ENCODE measurements at regions not wholly inside any gene's neighbourhood (a gene's known extent, or its start where the extent isn't known, plus 50 kb on each side); places are given as distances from the start of the nearest gene placed in this dataset.

GRCh38 chr4:17090063-17090462 is 191.6 kb upstream of the LDB2 start:
- WGBS (ENCODE audit: insufficient coverage), result 83% methylated on average over 1 of the region's 3 CpGs
- CTCF ChIA-PET, result no interaction called here
- Histone ChIP-seq H3K27ac (ENCODE audit: insufficient read depth in 1 of 2, low read depth in 1 of 2, low read length in 2 of 2, poor library complexity in 1 of 2, severe bottlenecking in 2 of 2) (no peak overlapping the region), H3K4me1 (ENCODE audit: control extremely low read depth in 1 of 4, control insufficient read depth in 4 of 4, insufficient read depth in 4 of 4, low read length in 3 of 4) (no peaks in the 10 kb centered on the region), H3K27me3 (replicated peaks in 2 of 5; ENCODE audit: control insufficient read depth in 4 of 5, insufficient read depth in 5 of 5, low read length in 4 of 5) (peaks cover 0 to 4% (median 0%) of the 10 kb centered on the region in 5 experiments), H3K9me3 (ENCODE audit: control extremely low read depth in 1 of 5, control insufficient read depth in 4 of 5, insufficient read depth in 2 of 5, low read depth in 1 of 5, low read length in 4 of 5) (no peaks in the 10 kb centered on the region), H3K4me3 (ENCODE audit: control insufficient read depth in 1 of 7, extremely low read depth in 1 of 7, insufficient read depth in 4 of 7, low read depth in 2 of 7, low read length in 6 of 7) (no peak overlapping the region), H3K36me3 (ENCODE audit: control insufficient read depth in 4 of 4, insufficient read depth in 4 of 4, low read length in 3 of 4) (no peaks in the 10 kb centered on the region)
- DNase-seq, result no peak
- POLR2A ChIA-PET, result no interaction called here

GRCh38 chr4:17085416-17085815 is 187.0 kb upstream of the LDB2 start:
- no peaks in the 10 kb centered on the region for H3K4me1 ChIP-seq (ENCODE audit: control extremely low read depth in 1 of 4, control insufficient read depth in 4 of 4, insufficient read depth in 4 of 4, low read length in 3 of 4)
- ChIA-PET CTCF (no interaction called here), POLR2A (no interaction called here)
- H3K27me3 ChIP-seq (replicated peaks in 2 of 5; ENCODE audit: control insufficient read depth in 4 of 5, insufficient read depth in 5 of 5, low read length in 4 of 5), result no peaks in the 10 kb centered on the region
- no peaks in the 10 kb centered on the region for H3K9me3 ChIP-seq (ENCODE audit: control extremely low read depth in 1 of 5, control insufficient read depth in 4 of 5, insufficient read depth in 2 of 5, low read depth in 1 of 5, low read length in 4 of 5)
- WGBS (ENCODE audit: insufficient coverage), result 95% methylated on average over 5 of the region's 5 CpGs
- no peaks in the 10 kb centered on the region for H3K36me3 ChIP-seq (ENCODE audit: control insufficient read depth in 4 of 4, insufficient read depth in 4 of 4, low read length in 3 of 4)
- no peak overlapping the region for H3K27ac ChIP-seq (ENCODE audit: insufficient read depth in 1 of 2, low read depth in 1 of 2, low read length in 2 of 2, poor library complexity in 1 of 2, severe bottlenecking in 2 of 2)
- H3K4me3 ChIP-seq (ENCODE audit: control insufficient read depth in 1 of 7, extremely low read depth in 1 of 7, insufficient read depth in 4 of 7, low read depth in 2 of 7, low read length in 6 of 7), result no peak overlapping the region
- DNase-seq, result no peak

- Histone ChIP-seq H3K27ac (ENCODE audit: insufficient read depth in 1 of 2, low read depth in 1 of 2, low read length in 2 of 2, poor library complexity in 1 of 2, severe bottlenecking in 2 of 2) (no peak overlapping the region), H3K36me3 (ENCODE audit: control insufficient read depth in 4 of 4, insufficient read depth in 4 of 4, low read length in 3 of 4) (no peaks in the 10 kb centered on the region), H3K4me1 (ENCODE audit: control extremely low read depth in 1 of 4, control insufficient read depth in 4 of 4, insufficient read depth in 4 of 4, low read length in 3 of 4) (no peaks in the 10 kb centered on the region), H3K27me3 (replicated peaks in 2 of 5; ENCODE audit: control insufficient read depth in 4 of 5, insufficient read depth in 5 of 5, low read length in 4 of 5) (no peaks in the 10 kb centered on the region), H3K9me3 (ENCODE audit: control extremely low read depth in 1 of 5, control insufficient read depth in 4 of 5, insufficient read depth in 2 of 5, low read depth in 1 of 5, low read length in 4 of 5) (no peaks in the 10 kb centered on the region), H3K4me3 (ENCODE audit: control insufficient read depth in 1 of 7, extremely low read depth in 1 of 7, insufficient read depth in 4 of 7, low read depth in 2 of 7, low read length in 6 of 7) (no peak overlapping the region)
- WGBS (ENCODE audit: insufficient coverage), result 100% methylated on average over 2 of the region's 4 CpGs
- no peak for DNase-seq
- POLR2A ChIA-PET, result no interaction called here
- CTCF ChIA-PET, result no interaction called here
Observed at GRCh38 chr4:17082186-17082585, 183.7 kb upstream of the LDB2 start.

- Histone ChIP-seq H3K27me3 (replicated peaks in 2 of 5; ENCODE audit: control insufficient read depth in 4 of 5, insufficient read depth in 5 of 5, low read length in 4 of 5) (no peaks in the 10 kb centered on the region), H3K4me3 (ENCODE audit: control insufficient read depth in 1 of 7, extremely low read depth in 1 of 7, insufficient read depth in 4 of 7, low read depth in 2 of 7, low read length in 6 of 7) (no peak overlapping the region), H3K9me3 (ENCODE audit: control extremely low read depth in 1 of 5, control insufficient read depth in 4 of 5, insufficient read depth in 2 of 5, low read depth in 1 of 5, low read length in 4 of 5) (no peaks in the 10 kb centered on the region), H3K36me3 (ENCODE audit: control insufficient read depth in 4 of 4, insufficient read depth in 4 of 4, low read length in 3 of 4) (no peaks in the 10 kb centered on the region), H3K27ac (ENCODE audit: insufficient read depth in 1 of 2, low read depth in 1 of 2, low read length in 2 of 2, poor library complexity in 1 of 2, severe bottlenecking in 2 of 2) (no peak overlapping the region), H3K4me1 (ENCODE audit: control extremely low read depth in 1 of 4, control insufficient read depth in 4 of 4, insufficient read depth in 4 of 4, low read length in 3 of 4) (no peaks in the 10 kb centered on the region)
- POLR2A ChIA-PET, result no interaction called here
- CTCF ChIA-PET, result no interaction called here
- 63% methylated on average over 1 of the region's 2 CpGs for WGBS (ENCODE audit: insufficient coverage)
- no peak for DNase-seq
Observed at GRCh38 chr4:17081179-17081578, 182.7 kb upstream of the LDB2 start.

GRCh38 chr4:17077105-17077504 is 178.7 kb upstream of the LDB2 start:
- H3K27ac ChIP-seq (ENCODE audit: insufficient read depth in 1 of 2, low read depth in 1 of 2, low read length in 2 of 2, poor library complexity in 1 of 2, severe bottlenecking in 2 of 2), result no peak overlapping the region
- CTCF ChIA-PET, result no interaction called here
- no peaks in the 10 kb centered on the region for H3K36me3 ChIP-seq (ENCODE audit: control insufficient read depth in 4 of 4, insufficient read depth in 4 of 4, low read length in 3 of 4)
- H3K27me3 ChIP-seq (replicated peaks in 2 of 5; ENCODE audit: control insufficient read depth in 4 of 5, insufficient read depth in 5 of 5, low read length in 4 of 5), result no peaks in the 10 kb centered on the region
- H3K4me3 ChIP-seq (ENCODE audit: control insufficient read depth in 1 of 7, extremely low read depth in 1 of 7, insufficient read depth in 4 of 7, low read depth in 2 of 7, low read length in 6 of 7), result no peak overlapping the region
- no peak for DNase-seq
- POLR2A ChIA-PET, result no interaction called here
- H3K4me1 ChIP-seq (ENCODE audit: control extremely low read depth in 1 of 4, control insufficient read depth in 4 of 4, insufficient read depth in 4 of 4, low read length in 3 of 4), result no peaks in the 10 kb centered on the region
- WGBS (ENCODE audit: insufficient coverage), result 91% methylated on average over 4 of the region's 5 CpGs
- no peaks in the 10 kb centered on the region for H3K9me3 ChIP-seq (ENCODE audit: control extremely low read depth in 1 of 5, control insufficient read depth in 4 of 5, insufficient read depth in 2 of 5, low read depth in 1 of 5, low read length in 4 of 5)

GRCh38 chr4:17072483-17072882 is 174.0 kb upstream of the LDB2 start:
- POLR2A ChIA-PET, result no interaction called here
- Histone ChIP-seq H3K27me3 (replicated peaks in 2 of 5; ENCODE audit: control insufficient read depth in 4 of 5, insufficient read depth in 5 of 5, low read length in 4 of 5) (no peaks in the 10 kb centered on the region), H3K4me3 (ENCODE audit: control insufficient read depth in 1 of 7, extremely low read depth in 1 of 7, insufficient read depth in 4 of 7, low read depth in 2 of 7, low read length in 6 of 7) (no peak overlapping the region), H3K4me1 (ENCODE audit: control extremely low read depth in 1 of 4, control insufficient read depth in 4 of 4, insufficient read depth in 4 of 4, low read length in 3 of 4) (no peaks in the 10 kb centered on the region), H3K9me3 (ENCODE audit: control extremely low read depth in 1 of 5, control insufficient read depth in 4 of 5, insufficient read depth in 2 of 5, low read depth in 1 of 5, low read length in 4 of 5) (no peaks in the 10 kb centered on the region), H3K27ac (ENCODE audit: insufficient read depth in 1 of 2, low read depth in 1 of 2, low read length in 2 of 2, poor library complexity in 1 of 2, severe bottlenecking in 2 of 2) (no peak overlapping the region), H3K36me3 (ENCODE audit: control insufficient read depth in 4 of 4, insufficient read depth in 4 of 4, low read length in 3 of 4) (no peaks in the 10 kb centered on the region)
- no peak for DNase-seq
- 80% methylated on average over 2 of the region's 3 CpGs for WGBS (ENCODE audit: insufficient coverage)
- CTCF ChIA-PET, result no interaction called here

GRCh38 chr4:17068891-17069290 is 170.4 kb upstream of the LDB2 start:
- POLR2A ChIA-PET, result no interaction called here
- H3K36me3 ChIP-seq (ENCODE audit: control insufficient read depth in 4 of 4, insufficient read depth in 4 of 4, low read length in 3 of 4), result no peaks in the 10 kb centered on the region
- H3K4me3 ChIP-seq (ENCODE audit: control insufficient read depth in 1 of 7, extremely low read depth in 1 of 7, insufficient read depth in 4 of 7, low read depth in 2 of 7, low read length in 6 of 7), result no peak overlapping the region
- no peaks in the 10 kb centered on the region for H3K9me3 ChIP-seq (ENCODE audit: control extremely low read depth in 1 of 5, control insufficient read depth in 4 of 5, insufficient read depth in 2 of 5, low read depth in 1 of 5, low read length in 4 of 5)
- H3K4me1 ChIP-seq (ENCODE audit: control extremely low read depth in 1 of 4, control insufficient read depth in 4 of 4, insufficient read depth in 4 of 4, low read length in 3 of 4), result no peaks in the 10 kb centered on the region
- DNase-seq, result no peak
- H3K27ac ChIP-seq (ENCODE audit: insufficient read depth in 1 of 2, low read depth in 1 of 2, low read length in 2 of 2, poor library complexity in 1 of 2, severe bottlenecking in 2 of 2), result no peak overlapping the region
- CTCF ChIA-PET, result no interaction called here
- 97% methylated on average over 4 of the region's 4 CpGs for WGBS (ENCODE audit: insufficient coverage)
- no peaks in the 10 kb centered on the region for H3K27me3 ChIP-seq (replicated peaks in 2 of 5; ENCODE audit: control insufficient read depth in 4 of 5, insufficient read depth in 5 of 5, low read length in 4 of 5)

- DNase-seq, result no peak
- Histone ChIP-seq H3K36me3 (ENCODE audit: control insufficient read depth in 4 of 4, insufficient read depth in 4 of 4, low read length in 3 of 4) (no peaks in the 10 kb centered on the region), H3K27ac (ENCODE audit: insufficient read depth in 1 of 2, low read depth in 1 of 2, low read length in 2 of 2, poor library complexity in 1 of 2, severe bottlenecking in 2 of 2) (no peak overlapping the region), H3K4me3 (ENCODE audit: control insufficient read depth in 1 of 7, extremely low read depth in 1 of 7, insufficient read depth in 4 of 7, low read depth in 2 of 7, low read length in 6 of 7) (no peak overlapping the region), H3K27me3 (replicated peaks in 2 of 5; ENCODE audit: control insufficient read depth in 4 of 5, insufficient read depth in 5 of 5, low read length in 4 of 5) (no peaks in the 10 kb centered on the region), H3K9me3 (ENCODE audit: control extremely low read depth in 1 of 5, control insufficient read depth in 4 of 5, insufficient read depth in 2 of 5, low read depth in 1 of 5, low read length in 4 of 5) (no peaks in the 10 kb centered on the region), H3K4me1 (ENCODE audit: control extremely low read depth in 1 of 4, control insufficient read depth in 4 of 4, insufficient read depth in 4 of 4, low read length in 3 of 4) (no peaks in the 10 kb centered on the region)
- CTCF ChIA-PET, result no interaction called here
- POLR2A ChIA-PET, result no interaction called here
- 80% methylated on average over 1 of the region's 2 CpGs for WGBS (ENCODE audit: insufficient coverage)
Observed at GRCh38 chr4:17068392-17068791, 169.9 kb upstream of the LDB2 start.
